GM10248 (cell line): ENCODE measurements at regions not wholly inside any gene's neighbourhood (a gene's known extent, or its start where the extent isn't known, plus 50 kb on each side); places are given as distances from the start of the nearest gene placed in this dataset.

ENCODE experiments used
- CTCF ChIA-PET: fragments of 300-600 bp; sonication (Branson Sonifier 250); formaldehyde crosslinking; extraction: SDS; loops from one replicate; lab custom pipeline; 2021; ENCODE audit warnings: antibody characterized with exemption; lab: Yijun Ruan, JAX
- POLR2A ChIA-PET: fragments of 350-650 bp; sonication (Branson Sonifier 250); formaldehyde crosslinking; extraction: SDS; loops from one replicate; lab custom pipeline; 2020; ENCODE audit warnings: antibody characterized with exemption; lab: Yijun Ruan, JAX
- DNase-seq: peaks from one replicate; pipeline ENCODE4 v3.0.0; 2012; ENCODE audit errors: extremely low spot score
- CTCF ChIP-seq: IDR thresholded peaks from 2 replicates; pipeline ENCODE4 v1.5.1; 2012; ENCODE audit warnings: mild to moderate bottlenecking, low read depth; ENCODE audit errors: extremely low read depth, missing control alignments, control extremely low read depth

- no peak for DNase-seq
- POLR2A ChIA-PET: no interaction called here
- CTCF ChIA-PET: no interaction called here
- no peak for TF ChIP-seq CTCF
Measured at GRCh38 chr17:79242393-79242792, 167.8 kb downstream of the ENGASE start.

GRCh38 chr17:79241616-79242015 is 167.0 kb downstream of the ENGASE start:
- ChIA-PET CTCF (no interaction called here), POLR2A (no interaction called here)
- DNase-seq: no peak
- TF ChIP-seq CTCF: no peak

- DNase-seq: no peak
- POLR2A ChIA-PET: no interaction called here
- TF ChIP-seq CTCF: no peak
- CTCF ChIA-PET: no interaction called here
Measured at GRCh38 chr17:79239205-79239604, 164.6 kb downstream of the ENGASE start.

- ChIA-PET POLR2A (no interaction called here), CTCF (no interaction called here)
Measured at GRCh38 chr17:79237448-79238053, 162.9 kb downstream of the ENGASE start.

GRCh38 chr17:79235808-79236207 is 161.2 kb downstream of the ENGASE start:
- no peak for DNase-seq
- POLR2A ChIA-PET: no interaction called here
- CTCF ChIA-PET: no interaction called here
- TF ChIP-seq CTCF: no peak

More at GRCh38 chr17:79237448-79238053, 162.9 kb downstream of the ENGASE start:
- DNase-seq: no peak
- TF ChIP-seq CTCF: no peak

GRCh38 chr17:79233916-79234551 is 159.4 kb downstream of the ENGASE start:
- TF ChIP-seq CTCF: no peak
- POLR2A ChIA-PET: no interaction called here
- DNase-seq: no peak
- CTCF ChIA-PET: no interaction called here

GRCh38 chr17:79232957-79233356 is 158.3 kb downstream of the ENGASE start:
- TF ChIP-seq CTCF: no peak
- ChIA-PET CTCF (interaction anchor here (1.5 kb wide), 1 partner anchor 168 kb away, joined by 3 read pairs; no protein-coding TSS in a partner anchor), POLR2A (no interaction called here)
- no peak for DNase-seq
